Astrocyte of the spinal cord (primary cell): ENCODE measurements at regions not wholly inside any gene's neighbourhood (a gene's known extent, or its start where the extent isn't known, plus 50 kb on each side); places are given as distances from the start of the nearest gene placed in this dataset.

ENCODE experiments used
- DNase-seq: peaks from one replicate; pipeline ENCODE4 v3.0.0; 2011; ENCODE audit warnings: low read depth, low spot score
- H3K4me3 ChIP-seq: 2 replicates; pipeline ENCODE4 v1.5.1; 2011; ENCODE audit warnings: low read depth, mild to moderate bottlenecking, low read length, moderate library complexity
- CTCF ChIP-seq: IDR thresholded peaks from 2 replicates; pipeline ENCODE4 v1.5.1; 2012; ENCODE audit warnings: low read depth, mild to moderate bottlenecking, low read length, inconsistent platforms
- in situ Hi-C: cut with HindIII; loops from 2 replicates; pipeline ENCODE4 v1.10.0; 2017; ENCODE audit warnings: low sequenced_read_pairs

GRCh38 chr10:3364768-3365480, 192.3 kb upstream of the PITRM1 start:
- no peak for TF ChIP-seq CTCF
- no peak overlapping the region for H3K4me3 ChIP-seq
- no peak for DNase-seq
- in situ Hi-C loops: no loop called here

- no peak for DNase-seq
- in situ Hi-C loops: no loop called here
- H3K4me3 ChIP-seq: no peak overlapping the region
- no peak for TF ChIP-seq CTCF
Observed at GRCh38 chr10:3363311-3364045, 190.9 kb upstream of the PITRM1 start.

- H3K4me3 ChIP-seq: no peak overlapping the region
- TF ChIP-seq CTCF: no peak
- in situ Hi-C loops: no loop called here
- DNase-seq: no peak
Observed at GRCh38 chr10:3362394-3362793, 189.8 kb upstream of the PITRM1 start.

GRCh38 chr10:3361640-3362039, 189.1 kb upstream of the PITRM1 start:
- no peak overlapping the region for H3K4me3 ChIP-seq
- TF ChIP-seq CTCF: no peak
- no peak for DNase-seq
- in situ Hi-C loops: no loop called here

- DNase-seq: no peak
- TF ChIP-seq CTCF: no peak
- no peak overlapping the region for H3K4me3 ChIP-seq
- in situ Hi-C loops: no loop called here
Observed at GRCh38 chr10:3357737-3358136, 185.2 kb upstream of the PITRM1 start.

GRCh38 chr10:3355536-3355935, 183.0 kb upstream of the PITRM1 start:
- no peak for DNase-seq
- no peak overlapping the region for H3K4me3 ChIP-seq
- in situ Hi-C loops: no loop called here
- no peak for TF ChIP-seq CTCF
